KMS-11 (cell line): ENCODE measurements at regions not wholly inside any gene's neighbourhood (a gene's known extent, or its start where the extent isn't known, plus 50 kb on each side); places are given as distances from the start of the nearest gene placed in this dataset.
"Not testable (repeated sequence)": the region's sequence is repeated elsewhere in the genome, so short reads cannot be mapped to it uniquely, and the experiment has no call there.

ENCODE experiments used
- H2AFZ ChIP-seq: fragments of 200-600 bp; sonication (generic); 2 replicates; pipeline ENCODE4 v1.6.1; 2016; ENCODE audit warnings: antibody characterized with exemption, mixed run types, low read depth
- H3K27ac ChIP-seq: fragments of 200-600 bp; sonication (generic); 2 replicates; pipeline ENCODE4 v1.6.1; 2016; ENCODE audit warnings: mild to moderate bottlenecking, mixed run types
- H3K27me3 ChIP-seq: fragments of 200-600 bp; sonication (generic); 2 replicates; pipeline ENCODE4 v1.6.1; 2017; ENCODE audit warnings: mild to moderate bottlenecking, low read depth, mixed run types, moderate library complexity; ENCODE audit not compliant: insufficient read depth
- H3K36me3 ChIP-seq: fragments of 200-600 bp; sonication (generic); 2 replicates; pipeline ENCODE4 v1.6.1; 2017; ENCODE audit warnings: mild to moderate bottlenecking, mixed run types; ENCODE audit not compliant: insufficient read depth
- H3K4me1 ChIP-seq: fragments of 200-600 bp; sonication (generic); 2 replicates; pipeline ENCODE4 v1.6.1; 2016; ENCODE audit warnings: mild to moderate bottlenecking, low read depth, mixed run types; ENCODE audit not compliant: poor library complexity, severe bottlenecking
- H3K4me2 ChIP-seq: fragments of 200-600 bp; sonication (generic); 2 replicates; pipeline ENCODE4 v1.7.0; 2016; ENCODE audit warnings: mild to moderate bottlenecking, mixed run types
- H3K4me3 ChIP-seq: fragments of 200-600 bp; sonication (generic); IDR thresholded peaks from 2 replicates; pipeline ENCODE4 v1.6.1; 2017; ENCODE audit warnings: low read depth, low read length, mixed read lengths; ENCODE audit not compliant: insufficient read depth
- H3K79me2 ChIP-seq: fragments of 200-600 bp; sonication (generic); 2 replicates; pipeline ENCODE4 v1.6.1; 2016; ENCODE audit warnings: low read depth, mixed run types; ENCODE audit not compliant: insufficient read depth
- H3K9ac ChIP-seq: fragments of 200-600 bp; sonication (generic); 2 replicates; pipeline ENCODE4 v1.6.1; 2016; ENCODE audit warnings: mild to moderate bottlenecking, mixed run types
- H4K20me1 ChIP-seq: fragments of 200-600 bp; sonication (generic); 2 replicates; pipeline ENCODE4 v1.6.1; 2016; ENCODE audit warnings: mild to moderate bottlenecking, mixed run types; ENCODE audit not compliant: insufficient read depth
- TF ChIP-seq, protein P1 (sequence below): fragments of 200-600 bp; sonication (generic); conservative IDR thresholded peaks from 2 replicates; pipeline ENCODE4 v1.6.1; 2017; ENCODE audit warnings: low read depth, mild to moderate bottlenecking, antibody characterized with exemption, low read length, moderate library complexity, mixed read lengths

DNA sequence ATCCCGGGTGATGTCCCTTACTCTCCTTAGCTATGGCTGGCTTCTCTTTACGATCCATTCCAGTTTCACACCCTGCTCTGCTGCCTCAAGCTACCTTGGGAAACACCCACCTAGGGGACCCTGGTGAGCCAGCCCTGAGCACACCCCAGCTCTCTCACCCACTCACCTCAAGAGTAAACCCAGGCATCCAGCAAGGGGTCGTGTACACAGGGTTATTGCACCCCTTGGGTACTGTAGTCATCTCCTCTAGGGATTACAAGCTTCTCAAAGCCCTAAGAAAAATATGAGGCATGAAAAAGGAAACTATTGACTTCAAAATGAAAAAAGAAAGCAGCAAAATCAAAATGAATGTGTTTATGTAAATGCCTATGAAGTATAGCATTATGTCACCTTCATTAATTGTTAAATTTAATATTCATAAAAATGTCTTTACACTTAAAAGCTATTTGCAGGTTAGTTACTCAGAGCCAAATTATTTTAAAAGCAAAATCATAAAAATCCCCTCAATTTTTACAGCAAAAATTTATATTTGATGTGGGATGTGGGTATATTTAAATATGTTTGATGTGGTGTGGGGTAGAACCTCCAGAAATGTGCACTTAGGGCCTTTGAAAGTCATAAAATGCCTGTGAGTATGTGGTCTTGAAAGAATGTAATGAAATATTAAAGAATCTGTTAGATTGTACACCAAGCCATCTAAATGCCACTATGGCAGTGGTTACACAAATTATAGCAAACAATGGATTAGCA is 190.3 kb downstream of the C1orf94 start:
- H3K36me3 ChIP-seq: no peaks in the 10 kb centered on the region
- no peak overlapping the region for H3K27ac ChIP-seq
- H3K9ac ChIP-seq: no peak overlapping the region
- no peaks in the 10 kb centered on the region for H3K79me2 ChIP-seq
- no peaks in the 10 kb centered on the region for H4K20me1 ChIP-seq
- no peaks in the 10 kb centered on the region for H3K27me3 ChIP-seq
- TF ChIP-seq, protein P1, sequence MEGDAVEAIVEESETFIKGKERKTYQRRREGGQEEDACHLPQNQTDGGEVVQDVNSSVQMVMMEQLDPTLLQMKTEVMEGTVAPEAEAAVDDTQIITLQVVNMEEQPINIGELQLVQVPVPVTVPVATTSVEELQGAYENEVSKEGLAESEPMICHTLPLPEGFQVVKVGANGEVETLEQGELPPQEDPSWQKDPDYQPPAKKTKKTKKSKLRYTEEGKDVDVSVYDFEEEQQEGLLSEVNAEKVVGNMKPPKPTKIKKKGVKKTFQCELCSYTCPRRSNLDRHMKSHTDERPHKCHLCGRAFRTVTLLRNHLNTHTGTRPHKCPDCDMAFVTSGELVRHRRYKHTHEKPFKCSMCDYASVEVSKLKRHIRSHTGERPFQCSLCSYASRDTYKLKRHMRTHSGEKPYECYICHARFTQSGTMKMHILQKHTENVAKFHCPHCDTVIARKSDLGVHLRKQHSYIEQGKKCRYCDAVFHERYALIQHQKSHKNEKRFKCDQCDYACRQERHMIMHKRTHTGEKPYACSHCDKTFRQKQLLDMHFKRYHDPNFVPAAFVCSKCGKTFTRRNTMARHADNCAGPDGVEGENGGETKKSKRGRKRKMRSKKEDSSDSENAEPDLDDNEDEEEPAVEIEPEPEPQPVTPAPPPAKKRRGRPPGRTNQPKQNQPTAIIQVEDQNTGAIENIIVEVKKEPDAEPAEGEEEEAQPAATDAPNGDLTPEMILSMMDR: no peak
- H3K4me1 ChIP-seq: peaks cover 11% of the 10 kb centered on the region
- H2AFZ ChIP-seq: no peak overlapping the region
- H3K4me3 ChIP-seq: no peak overlapping the region
- no peak overlapping the region for H3K4me2 ChIP-seq

DNA sequence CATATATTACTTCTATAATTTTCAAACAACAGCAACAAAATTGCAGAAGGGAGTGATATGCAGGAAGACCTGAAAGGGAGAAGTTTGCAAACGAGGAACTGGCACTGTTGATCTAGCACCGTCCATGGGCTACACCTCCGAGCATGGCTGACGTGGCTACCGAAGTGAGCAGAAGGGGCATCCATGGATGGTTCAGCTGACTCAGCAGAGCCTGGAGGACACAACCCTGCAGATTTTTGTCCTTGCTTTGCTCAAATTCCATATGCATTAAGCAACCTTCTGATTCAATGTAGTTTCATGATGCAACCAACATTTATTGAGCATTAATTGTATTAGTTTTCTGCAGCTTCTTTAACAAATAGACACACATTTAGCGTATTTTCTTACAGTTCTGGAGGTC is 191.2 kb downstream of the C1orf94 start:
- Histone ChIP-seq H3K4me2 (no peak overlapping the region), H3K4me3 (no peak overlapping the region), H3K9ac (no peak overlapping the region), H4K20me1 (no peaks in the 10 kb centered on the region), H3K4me1 (peaks cover 2% of the 10 kb centered on the region), H3K27me3 (no peaks in the 10 kb centered on the region), H3K79me2 (no peaks in the 10 kb centered on the region), H2AFZ (no peak overlapping the region), H3K27ac (no peak overlapping the region), H3K36me3 (no peaks in the 10 kb centered on the region)
- TF ChIP-seq, protein P1: no peak

DNA sequence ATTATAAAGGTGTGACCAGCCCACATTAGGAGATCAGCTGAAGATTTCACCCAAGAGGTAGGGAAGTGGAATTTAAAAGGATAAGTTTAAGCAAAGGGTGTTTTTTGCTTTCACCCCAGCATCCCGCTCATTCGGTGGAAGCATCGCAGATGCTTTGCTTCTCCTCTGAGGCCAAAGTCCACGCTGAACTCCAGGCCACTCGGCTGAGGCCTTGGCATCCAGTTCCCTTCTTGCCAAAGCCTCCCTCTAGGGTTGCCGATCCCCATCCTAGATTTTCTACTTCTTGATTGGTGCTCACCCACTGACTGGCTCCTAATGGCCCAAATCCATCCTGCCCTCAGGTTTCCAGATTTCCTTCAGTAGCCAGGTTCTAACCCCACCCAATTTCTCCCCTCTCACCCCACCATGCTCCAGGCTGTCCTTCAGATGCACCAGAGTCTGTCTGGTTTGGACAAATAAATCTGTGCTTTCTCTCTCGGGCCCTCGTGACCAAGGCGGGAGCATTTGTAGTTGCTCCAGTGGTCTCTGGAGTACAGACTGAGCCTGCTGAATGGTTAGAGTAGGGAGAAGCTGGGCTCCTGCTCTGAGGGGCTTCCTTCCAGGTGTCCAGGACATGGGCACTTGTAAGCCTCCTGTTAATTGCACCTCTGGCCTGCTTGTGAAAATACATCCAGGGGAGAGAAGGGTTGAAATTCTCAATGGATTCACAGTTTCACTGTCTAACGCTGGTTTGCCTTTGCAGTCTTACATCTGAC is 193.2 kb downstream of the C1orf94 start:
- Histone ChIP-seq H3K9ac (no peak overlapping the region), H3K27me3 (no peaks in the 10 kb centered on the region), H3K4me2 (no peak overlapping the region), H3K4me1 (no peaks in the 10 kb centered on the region), H4K20me1 (no peaks in the 10 kb centered on the region), H2AFZ (no peak overlapping the region), H3K27ac (no peak overlapping the region), H3K4me3 (no peak overlapping the region), H3K36me3 (no peaks in the 10 kb centered on the region), H3K79me2 (no peaks in the 10 kb centered on the region)
- TF ChIP-seq, protein P1: no peak

DNA sequence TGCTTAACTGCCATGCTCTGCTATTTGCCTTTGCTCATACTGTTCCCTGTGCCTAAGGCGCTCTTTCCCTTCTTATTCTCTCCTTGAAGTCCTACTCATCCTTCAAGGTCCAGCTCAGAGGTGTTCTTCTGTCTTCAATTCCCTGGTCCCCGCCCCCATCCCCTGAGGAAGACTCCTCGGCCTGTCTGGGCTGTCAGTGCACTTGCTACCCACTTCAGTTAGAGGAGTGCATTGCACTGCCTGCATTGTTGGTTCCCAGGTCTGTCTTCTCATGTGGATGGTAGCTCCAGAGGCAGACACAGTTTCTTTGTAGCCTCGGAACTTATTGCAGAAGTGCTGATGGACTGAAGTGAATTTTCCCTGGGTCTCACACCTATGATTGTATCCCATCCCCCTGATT is 194.0 kb downstream of the C1orf94 start:
- no peaks in the 10 kb centered on the region for H3K27me3 ChIP-seq
- TF ChIP-seq, protein P1: no peak

DNA sequence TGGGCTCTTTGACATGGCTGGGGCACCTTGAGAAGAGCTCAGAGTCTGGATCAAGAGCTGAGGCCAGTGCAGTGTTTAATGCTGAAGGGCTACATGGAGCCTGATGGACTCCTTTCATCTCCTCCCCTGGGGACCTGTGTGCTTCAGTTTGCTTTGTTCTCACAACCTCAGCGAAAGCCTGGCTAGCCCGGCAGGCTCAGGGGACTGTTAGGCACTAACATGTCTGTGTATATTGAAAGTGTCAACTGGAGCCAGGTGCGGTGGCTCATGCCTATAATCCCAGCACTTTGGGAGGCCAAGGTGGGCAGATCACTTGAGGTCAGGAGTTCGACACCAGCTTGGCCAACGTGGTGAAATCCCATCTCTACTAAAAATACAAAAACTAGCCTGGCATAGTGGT is 194.5 kb downstream of the C1orf94 start:
- H3K4me2 ChIP-seq, H2AFZ ChIP-seq, H3K27ac ChIP-seq, H3K36me3 ChIP-seq, H3K79me2 ChIP-seq, H3K4me3 ChIP-seq, H3K4me1 ChIP-seq, H3K9ac ChIP-seq, H3K27me3 ChIP-seq, H4K20me1 ChIP-seq: not testable (repeated sequence)

More for the DNA sequence above, 194.0 kb downstream of the C1orf94 start:
- H3K4me3 ChIP-seq: no peak overlapping the region
- no peaks in the 10 kb centered on the region for H3K4me1 ChIP-seq
- no peaks in the 10 kb centered on the region for H4K20me1 ChIP-seq
- no peak overlapping the region for H3K4me2 ChIP-seq
- no peaks in the 10 kb centered on the region for H3K79me2 ChIP-seq
- H3K27ac ChIP-seq: no peak overlapping the region
- H2AFZ ChIP-seq: no peak overlapping the region
- no peaks in the 10 kb centered on the region for H3K36me3 ChIP-seq
- H3K9ac ChIP-seq: no peak overlapping the region
